HG02571 (cell line): ENCODE measurements at regions not wholly inside any gene's neighbourhood (a gene's known extent, or its start where the extent isn't known, plus 50 kb on each side); places are given as distances from the start of the nearest gene placed in this dataset.

ENCODE experiments used
- ATAC-seq: cut with Tn5 transposase; IDR thresholded peaks from one replicate; pipeline ENCODE4 v1.9.1; 2021; ENCODE audit warnings: mild to moderate bottlenecking, moderate library complexity; ENCODE audit not compliant: unreplicated experiment

DNA sequence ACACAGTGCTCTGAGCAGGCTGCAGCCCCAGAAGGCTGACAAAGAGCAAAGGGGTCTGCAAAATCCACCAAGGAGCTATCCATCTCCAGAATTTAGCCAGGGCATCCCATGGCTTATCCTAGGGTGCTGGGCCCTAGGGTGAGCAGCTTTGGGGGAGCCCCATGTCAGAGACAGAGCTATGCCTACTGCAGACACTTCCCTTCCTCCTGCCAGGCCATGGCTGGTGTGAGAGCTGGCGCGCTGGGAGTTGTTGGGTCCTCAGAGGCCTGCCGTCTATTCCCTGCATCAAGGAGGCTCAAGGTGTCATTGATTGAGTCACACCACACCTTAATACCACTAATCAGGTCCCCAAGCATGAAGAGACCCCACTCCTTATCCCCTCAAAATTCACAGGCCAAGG is 85.3 kb upstream of the TP53I11 start:
- ATAC-seq = no peak

DNA sequence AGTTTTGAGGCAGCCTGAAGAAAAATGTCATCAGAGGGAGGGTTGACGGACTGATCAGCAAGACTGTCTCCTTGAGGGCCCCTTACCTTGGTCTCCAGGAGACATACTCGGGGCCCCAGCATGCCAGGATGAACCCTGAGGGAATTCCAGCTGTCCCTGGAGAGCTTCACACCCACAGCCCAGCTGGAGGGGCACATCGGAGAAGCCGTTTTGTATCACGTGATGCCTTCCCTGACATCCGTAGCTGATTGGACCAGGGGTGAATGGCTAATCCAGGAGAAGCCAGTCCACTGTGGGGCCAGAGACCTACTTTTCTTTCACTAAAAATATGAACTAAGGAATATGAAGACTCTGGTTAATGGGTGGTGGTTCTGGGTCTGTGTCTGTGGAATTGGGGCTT is 86.0 kb upstream of the TP53I11 start:
- no peak for ATAC-seq

DNA sequence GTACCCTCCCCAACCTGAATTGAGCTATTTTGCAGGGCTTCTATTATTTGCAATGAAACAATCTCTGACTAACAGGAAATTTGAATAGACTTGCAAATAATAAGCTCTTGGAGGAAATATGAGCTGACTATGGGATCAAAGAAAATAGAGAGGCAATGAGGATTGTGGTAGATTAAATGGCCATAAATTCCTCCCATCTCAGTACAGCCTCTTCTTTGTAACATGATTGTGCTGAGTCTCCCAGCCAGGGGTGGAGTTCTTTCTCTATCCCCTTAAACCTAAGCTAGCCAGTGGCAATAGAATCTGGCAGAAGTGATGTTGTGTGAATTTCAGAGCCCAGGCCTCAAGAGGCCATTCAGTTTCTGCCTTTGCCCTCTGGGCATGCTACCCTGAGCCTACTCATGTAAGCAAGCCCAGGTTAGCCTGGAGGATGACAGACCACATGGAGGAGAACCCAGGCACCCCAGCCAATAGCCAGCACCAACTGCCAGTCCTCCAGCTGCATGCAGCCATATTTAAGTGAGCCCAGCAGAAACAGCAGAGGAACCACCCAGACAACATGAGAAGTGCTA is 86.8 kb upstream of the TP53I11 start:
- ATAC-seq = no peak

DNA sequence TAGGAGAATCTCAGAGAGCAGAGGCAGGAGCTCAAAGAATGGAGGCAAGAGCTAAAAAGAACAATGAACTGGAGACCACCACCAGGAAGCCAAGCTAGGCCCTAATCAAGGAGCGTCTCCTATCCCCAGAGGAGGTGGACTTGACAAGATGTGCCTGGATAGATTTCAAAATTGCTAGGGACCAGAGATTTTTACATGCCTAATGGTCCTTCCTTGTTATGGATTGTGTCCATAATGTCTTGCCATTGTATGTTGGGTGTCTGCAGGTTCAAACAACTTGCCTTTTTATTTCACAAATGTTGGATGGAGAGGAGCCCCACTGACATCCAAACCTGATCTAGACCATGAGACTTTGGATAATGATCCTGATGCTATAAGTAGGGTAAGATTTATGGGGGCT is 88.2 kb upstream of the TP53I11 start:
- no peak for ATAC-seq

- ATAC-seq = no peak
These were observed 90.9 kb upstream of the TP53I11 start for GRCh38 chr11:45041596-45041995.

- no peak for ATAC-seq
These were observed 91.9 kb upstream of the TP53I11 start for GRCh38 chr11:45042560-45042959.

DNA sequence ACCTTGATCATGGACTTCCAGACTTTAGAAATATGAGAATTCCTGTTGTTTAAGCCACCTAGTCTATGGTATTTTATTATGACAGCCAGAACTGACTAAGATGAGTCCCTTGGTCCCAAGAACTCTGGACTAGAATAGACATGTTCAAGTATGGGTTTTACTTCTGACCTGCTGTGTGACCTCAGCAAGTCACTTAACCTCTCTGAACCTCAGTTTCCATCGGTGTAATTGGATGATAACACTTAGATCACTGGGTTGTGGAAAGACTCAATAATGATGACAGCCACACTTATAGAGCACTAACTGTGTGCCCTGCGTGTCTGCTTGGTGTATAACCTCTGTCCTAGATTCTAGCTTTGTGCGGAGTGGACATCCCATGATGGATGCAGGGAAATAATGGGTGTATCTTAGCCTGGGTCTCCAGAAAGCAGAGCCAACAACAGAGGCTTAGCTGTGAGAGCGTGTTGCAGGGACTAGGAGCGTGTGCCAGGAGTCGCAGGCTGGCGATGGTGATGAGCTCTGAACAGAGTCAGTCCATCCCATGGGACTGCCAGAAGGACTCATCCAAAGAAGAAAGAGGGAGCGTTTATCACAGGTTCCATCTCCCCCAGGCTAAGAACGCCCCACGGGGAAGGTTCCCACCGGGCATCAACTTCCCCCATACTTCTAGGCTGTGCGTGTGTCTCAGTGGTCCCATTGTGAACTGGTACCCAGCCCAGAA is 93.2 kb upstream of the TP53I11 start:
- ATAC-seq = no peak

GRCh38 chr11:45045683-45046471 is 95.2 kb upstream of the TP53I11 start:
- ATAC-seq = no peak

DNA sequence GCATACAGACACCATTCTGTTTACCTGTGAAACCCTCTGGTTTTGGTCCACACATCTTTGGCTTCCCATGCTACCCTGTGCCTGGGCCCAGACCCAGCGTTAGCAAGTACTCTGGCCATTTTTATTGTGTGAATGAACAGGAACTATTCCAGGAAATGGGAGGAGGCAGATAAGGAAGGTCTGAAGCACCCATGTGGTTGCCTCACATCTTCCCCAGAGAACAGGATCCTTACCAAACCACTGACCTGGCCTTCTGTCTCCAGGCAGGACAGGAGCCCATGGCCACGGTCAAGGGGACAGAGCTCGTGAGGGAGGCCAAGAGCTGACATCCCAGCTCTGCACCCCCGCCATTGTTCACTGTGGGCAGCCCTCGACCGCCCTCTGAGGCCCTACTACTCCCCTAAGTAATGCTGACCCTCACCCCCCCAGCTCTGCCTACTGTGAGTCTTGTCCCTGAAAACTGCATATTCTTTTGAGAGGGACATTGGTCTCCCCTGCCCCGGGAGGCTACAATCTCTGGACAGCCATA is 97.7 kb upstream of the TP53I11 start:
- no peak for ATAC-seq

- no peak for ATAC-seq
These were observed 97.4 kb upstream of the PRDM11 start for GRCh38 chr11:45048870-45049691.

GRCh38 chr11:45050111-45050510 is 96.3 kb upstream of the PRDM11 start:
- no peak for ATAC-seq

- no peak for ATAC-seq
These were observed 94.8 kb upstream of the PRDM11 start for GRCh38 chr11:45051621-45052020.

- ATAC-seq = no peak
These were observed 94.1 kb upstream of the PRDM11 start for GRCh38 chr11:45052361-45052760.

DNA sequence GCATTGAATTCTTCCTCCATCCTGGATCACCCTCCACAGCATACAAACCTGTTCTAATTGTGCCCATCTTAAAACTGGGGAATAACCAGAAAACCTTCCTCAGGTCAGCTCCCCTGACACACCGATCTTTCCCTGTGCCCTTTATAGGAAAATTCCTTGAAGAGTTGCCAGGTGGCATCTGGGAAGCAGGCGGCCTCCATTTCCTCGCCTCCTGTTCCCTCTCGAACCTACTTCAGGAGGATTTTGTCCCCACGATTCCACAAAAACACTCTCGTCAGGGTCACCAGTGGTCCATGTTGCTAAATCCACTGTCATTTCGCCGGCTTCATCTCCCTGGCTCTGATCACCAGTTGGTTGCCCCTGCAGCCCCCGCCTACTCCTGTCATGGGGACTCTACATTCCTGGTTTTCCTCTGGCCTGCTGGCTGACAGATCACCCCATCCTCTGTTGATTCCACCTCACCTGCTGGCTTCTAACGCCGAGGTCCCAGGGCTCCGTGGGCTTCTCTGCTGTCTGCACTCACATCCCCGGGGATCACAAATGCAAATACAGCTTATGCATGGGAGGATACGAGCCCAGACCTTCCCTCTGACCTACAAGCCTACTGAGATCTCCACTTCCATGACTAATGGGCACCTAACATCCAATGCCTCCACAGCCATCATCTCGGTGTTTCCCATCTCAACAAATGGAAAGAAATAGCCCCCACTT is 92.5 kb upstream of the PRDM11 start:
- ATAC-seq = no peak

DNA sequence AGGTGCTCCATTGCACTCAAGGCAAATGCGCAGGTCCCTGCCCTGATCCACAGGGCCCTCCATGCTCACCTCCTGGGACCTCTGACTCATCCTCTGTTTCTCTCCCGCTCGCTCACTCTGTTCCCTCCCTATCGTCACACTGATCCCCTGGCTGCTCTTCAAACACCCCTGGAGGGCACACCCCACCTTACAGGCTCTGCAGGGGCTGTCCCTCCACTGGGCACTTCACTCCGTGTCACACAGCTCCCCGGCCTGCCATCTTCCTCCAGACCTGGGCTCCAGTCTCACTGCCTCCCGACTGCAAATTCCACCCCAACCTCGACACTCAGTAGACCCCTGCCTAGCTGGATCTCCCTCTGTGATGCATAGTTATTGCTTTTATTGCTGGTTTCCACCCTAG is 91.5 kb upstream of the PRDM11 start:
- ATAC-seq = no peak

DNA sequence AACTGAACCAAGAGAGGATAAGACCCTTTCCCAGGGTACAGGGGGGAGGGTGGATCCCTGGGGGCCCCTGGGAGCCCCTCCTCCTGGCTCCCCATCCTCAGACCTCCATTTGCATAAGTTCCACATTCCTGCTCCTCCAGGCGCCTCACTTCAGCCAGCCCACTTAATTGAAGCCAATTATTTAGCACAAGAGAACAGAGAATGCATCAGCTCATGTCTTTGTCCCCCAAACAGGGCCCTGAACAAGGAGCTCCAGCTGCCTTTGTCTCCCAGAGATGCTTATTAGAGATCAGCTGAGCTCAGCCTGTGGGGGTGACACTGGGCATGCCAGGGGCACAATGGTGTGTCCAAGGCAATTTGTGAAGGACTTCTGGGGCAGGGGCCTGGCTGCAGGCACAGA is 89.9 kb upstream of the PRDM11 start:
- ATAC-seq = no peak

DNA sequence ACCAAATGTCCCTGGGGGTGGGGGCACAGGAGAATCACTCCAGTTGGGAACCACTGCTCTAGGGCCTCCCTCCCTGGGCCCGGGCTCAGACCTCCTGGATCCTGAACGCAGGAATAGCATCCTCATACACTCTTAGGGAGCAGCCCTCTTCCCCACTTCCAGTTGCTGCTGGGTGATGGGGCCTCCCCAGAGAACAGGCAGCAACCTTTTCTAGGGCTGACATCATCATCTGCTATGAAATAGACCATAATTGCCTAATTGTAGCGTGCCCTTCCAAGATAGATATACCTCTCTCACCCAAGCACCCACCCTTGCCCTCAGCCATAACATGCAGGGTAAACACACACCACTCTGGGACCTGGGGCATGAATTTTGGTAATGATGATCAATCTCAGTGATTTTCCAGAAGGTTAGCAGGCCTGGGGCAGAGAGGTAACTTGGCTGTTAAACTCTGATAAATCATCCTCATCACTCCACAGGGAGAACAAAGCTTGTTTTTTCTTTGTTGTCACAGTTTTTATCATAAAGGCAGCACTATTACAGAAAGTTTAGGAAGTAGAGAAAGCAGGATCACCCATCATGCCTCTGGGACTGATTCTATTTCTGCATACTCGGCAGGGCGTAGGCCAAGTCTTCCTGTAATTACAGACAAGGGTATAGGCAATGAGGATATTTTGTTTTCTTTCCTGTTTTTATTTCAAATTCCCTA is 88.3 kb upstream of the PRDM11 start:
- ATAC-seq = no peak

DNA sequence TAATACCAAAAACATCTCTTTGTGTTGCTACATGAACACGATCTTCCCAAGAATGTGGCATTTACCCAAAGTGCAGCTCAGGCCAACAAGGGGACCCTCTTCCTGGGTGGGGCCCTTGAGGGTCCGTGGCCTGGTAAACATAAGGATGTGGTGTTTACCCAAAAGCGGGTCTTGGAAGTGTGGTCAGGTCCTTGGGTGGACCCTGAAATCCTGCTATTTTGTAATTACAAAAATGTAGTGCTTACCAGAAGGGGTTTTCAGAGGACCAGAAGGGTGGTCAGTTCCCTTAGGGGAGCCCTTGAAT is 87.8 kb upstream of the PRDM11 start:
- no peak for ATAC-seq

DNA sequence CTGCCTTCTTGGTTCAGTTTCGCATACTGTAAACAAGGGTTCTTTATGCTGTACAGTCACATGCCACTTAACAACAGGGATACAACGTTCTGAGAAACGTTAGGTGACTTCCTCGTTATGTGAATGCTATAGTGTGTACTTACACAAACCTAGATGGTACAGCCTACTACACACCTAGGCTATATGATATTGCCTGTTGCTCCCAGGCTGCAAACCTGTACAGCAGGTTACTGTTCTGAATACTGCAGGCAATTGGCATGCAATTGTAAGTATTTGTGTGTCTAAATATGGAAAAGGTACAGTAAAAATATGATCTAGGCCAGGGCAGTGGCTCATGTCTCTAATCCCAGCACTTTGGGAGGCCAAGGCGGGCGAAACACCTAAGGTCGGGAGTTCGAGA is 85.7 kb upstream of the PRDM11 start:
- no peak for ATAC-seq

DNA sequence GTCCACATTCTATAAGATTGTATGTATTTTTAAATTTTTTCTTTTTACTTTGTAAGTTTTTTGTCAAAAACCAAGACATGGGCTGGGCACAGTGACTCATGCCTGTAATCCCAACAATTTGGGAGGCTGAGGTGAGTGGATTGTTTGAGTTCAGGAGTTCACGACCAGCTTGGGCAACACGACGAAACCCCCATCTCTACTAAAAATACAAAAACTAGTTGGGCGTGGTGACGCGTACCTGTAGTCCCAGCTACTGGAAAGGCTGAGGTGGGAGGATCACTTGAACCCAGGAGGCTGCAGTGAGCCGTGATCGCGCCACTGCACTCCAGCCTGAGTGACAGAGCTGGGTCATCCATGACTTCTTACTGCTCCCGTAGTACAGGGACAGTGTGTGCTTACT is 84.8 kb upstream of the PRDM11 start:
- no peak for ATAC-seq
